ENCODE measurements at regions not wholly inside any gene's neighbourhood (a gene's known extent, or its start where the extent isn't known, plus 50 kb on each side); places are given as distances from the start of the nearest gene placed in this dataset.

DNA sequence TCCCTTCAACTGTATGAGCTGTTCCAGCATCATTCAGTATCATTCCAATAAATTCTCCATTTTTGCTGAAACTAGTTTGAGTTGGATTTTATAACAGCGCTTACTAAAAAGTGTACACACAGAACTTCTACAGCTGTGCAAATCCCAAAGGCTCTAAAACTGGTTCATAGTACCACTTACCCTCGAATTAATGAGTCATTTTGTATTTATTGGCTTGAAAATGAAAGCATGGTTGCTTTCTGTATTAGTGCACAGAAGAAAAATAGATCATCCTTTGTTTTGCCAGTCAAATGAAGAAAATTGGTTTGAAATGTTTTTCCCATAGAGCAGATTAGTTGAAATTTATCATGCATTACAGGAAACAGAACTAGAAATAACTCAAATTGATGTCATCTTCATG, 268.3 kb upstream of the CPNE8 start:
- no peaks in the 10 kb centered on the region for H3K36me3 Mint-ChIP-seq
- H3K4me1 Mint-ChIP-seq, result no peaks in the 10 kb centered on the region
- H3K4me3 Mint-ChIP-seq, result no peak overlapping the region
- peaks cover 0 to 4% (median 0%) of the 10 kb centered on the region in 5 donors for H3K27me3 Mint-ChIP-seq
- H3K9me3 Mint-ChIP-seq, result peaks cover 0 to 10% (median 0%) of the 10 kb centered on the region in 9 donors
- DNase-seq (no peak), ATAC-seq (no peak)
- POLR2A ChIA-PET, result no interaction called here
- no peak overlapping the region for H3K27ac Mint-ChIP-seq

- H3K9me3 Mint-ChIP-seq, result peaks cover 0 to 22% (median 3%) of the 10 kb centered on the region in 9 donors
- no peak overlapping the region for H3K4me3 Mint-ChIP-seq
- DNase-seq, result no peak
- POLR2A ChIA-PET, result no interaction called here
- no peak overlapping the region for H3K27ac Mint-ChIP-seq
- no peaks in the 10 kb centered on the region for H3K36me3 Mint-ChIP-seq
- H3K27me3 Mint-ChIP-seq, result no peaks in the 10 kb centered on the region
- no peak for ATAC-seq
- no peaks in the 10 kb centered on the region for H3K4me1 Mint-ChIP-seq
These were observed 259.9 kb upstream of the CPNE8 start for GRCh38 chr12:39165338-39165737.

- H3K36me3 Mint-ChIP-seq, result peaks cover 0 to 9% (median 0%) of the 10 kb centered on the region in 3 donors
- no peak overlapping the region for H3K27ac Mint-ChIP-seq
- no peak for DNase-seq
- POLR2A ChIA-PET, result no interaction called here
- H3K4me3 Mint-ChIP-seq, result no peak overlapping the region
- no peaks in the 10 kb centered on the region for H3K4me1 Mint-ChIP-seq
- ATAC-seq, result no peak
- H3K9me3 Mint-ChIP-seq, result peaks cover 2 to 37% (median 8%) of the 10 kb centered on the region in 9 donors
- no peaks in the 10 kb centered on the region for H3K27me3 Mint-ChIP-seq
These were observed 256.2 kb upstream of the CPNE8 start for GRCh38 chr12:39161465-39162085.

- DNase-seq, result no peak
- H3K27me3 Mint-ChIP-seq, result peaks cover 0 to 13% (median 1%) of the 10 kb centered on the region in 5 donors
- no peak overlapping the region for H3K27ac Mint-ChIP-seq
- peaks cover 4 to 55% (median 12%) of the 10 kb centered on the region in 9 donors for H3K9me3 Mint-ChIP-seq
- ATAC-seq, result no peak
- H3K4me3 Mint-ChIP-seq, result no peak overlapping the region
- peaks cover 0 to 12% (median 0%) of the 10 kb centered on the region in 3 donors for H3K36me3 Mint-ChIP-seq
- H3K4me1 Mint-ChIP-seq, result no peaks in the 10 kb centered on the region
- POLR2A ChIA-PET, result no interaction called here
These were observed 252.4 kb upstream of the CPNE8 start for GRCh38 chr12:39157696-39158342.

DNA sequence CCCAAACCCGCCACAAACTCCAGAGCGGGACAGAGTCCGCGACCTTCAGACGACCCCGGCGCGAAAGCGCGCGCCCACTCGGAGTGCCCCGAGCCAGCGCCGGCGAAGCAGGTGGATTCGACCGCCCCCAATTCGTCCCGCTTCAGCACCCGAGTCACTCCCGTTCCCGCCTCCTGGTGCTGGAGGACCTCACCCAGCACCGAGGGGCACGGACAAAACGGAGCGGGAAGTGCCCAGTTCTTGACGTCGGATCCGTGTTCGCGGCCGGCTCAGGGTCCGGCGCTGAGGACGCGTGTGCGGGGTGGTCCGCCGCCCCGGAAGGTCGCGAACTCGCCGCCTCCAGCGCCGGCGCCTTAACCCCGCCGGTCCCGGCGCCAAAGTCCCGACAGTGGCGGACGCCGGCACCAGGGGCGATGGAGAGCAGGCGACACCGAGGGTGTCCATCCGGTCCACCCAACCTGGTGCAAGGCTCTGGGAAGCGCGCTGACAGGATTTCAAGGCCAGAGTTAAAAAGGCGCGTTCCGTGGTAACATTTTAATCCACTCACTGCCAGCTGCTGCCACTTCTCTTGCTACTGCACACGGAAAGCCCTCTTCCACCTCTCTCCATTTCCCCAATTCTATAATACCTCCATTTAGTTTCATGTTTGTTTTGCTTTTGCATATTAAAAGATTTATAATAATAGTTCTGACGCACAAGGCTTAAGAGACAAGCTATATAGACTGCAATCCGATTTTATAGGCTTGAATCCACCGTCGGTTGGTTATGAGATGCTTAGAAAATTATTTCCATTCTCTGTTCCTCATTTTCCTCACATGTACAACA, 240.0 kb upstream of the CPNE8 start:
- ATAC-seq (no peak), DNase-seq (no peak)
- peak overlapping the region in 3 of 10 donors; percentile 1 to 50 (median 16) for H3K4me3 Mint-ChIP-seq
- peaks cover 21 to 49% (median 27%) of the 10 kb centered on the region in 5 donors for H3K27me3 Mint-ChIP-seq
- POLR2A ChIA-PET, result no interaction called here
- peaks cover 15 to 53% (median 26%) of the 10 kb centered on the region in 9 donors for H3K9me3 Mint-ChIP-seq
- H3K36me3 Mint-ChIP-seq, result peaks cover 0 to 37% (median 7%) of the 10 kb centered on the region in 3 donors
- no peak overlapping the region for H3K27ac Mint-ChIP-seq
- H3K4me1 Mint-ChIP-seq, result peaks cover 0 to 6% (median under 1%) of the 10 kb centered on the region in 4 donors

- DNase-seq, result no peak
- POLR2A ChIA-PET, result no interaction called here
- no peak overlapping the region for H3K4me3 Mint-ChIP-seq
- peaks cover 0 to 33% (median 7%) of the 10 kb centered on the region in 3 donors for H3K36me3 Mint-ChIP-seq
- H3K9me3 Mint-ChIP-seq, result peaks cover 9 to 45% (median 21%) of the 10 kb centered on the region in 9 donors
- no peak overlapping the region for H3K27ac Mint-ChIP-seq
- ATAC-seq, result no peak
- H3K27me3 Mint-ChIP-seq, result peaks cover 21 to 49% (median 27%) of the 10 kb centered on the region in 5 donors
- H3K4me1 Mint-ChIP-seq, result peaks cover 0 to 6% (median under 1%) of the 10 kb centered on the region in 4 donors
These were observed 239.2 kb upstream of the CPNE8 start for GRCh38 chr12:39144613-39145061.

DNA sequence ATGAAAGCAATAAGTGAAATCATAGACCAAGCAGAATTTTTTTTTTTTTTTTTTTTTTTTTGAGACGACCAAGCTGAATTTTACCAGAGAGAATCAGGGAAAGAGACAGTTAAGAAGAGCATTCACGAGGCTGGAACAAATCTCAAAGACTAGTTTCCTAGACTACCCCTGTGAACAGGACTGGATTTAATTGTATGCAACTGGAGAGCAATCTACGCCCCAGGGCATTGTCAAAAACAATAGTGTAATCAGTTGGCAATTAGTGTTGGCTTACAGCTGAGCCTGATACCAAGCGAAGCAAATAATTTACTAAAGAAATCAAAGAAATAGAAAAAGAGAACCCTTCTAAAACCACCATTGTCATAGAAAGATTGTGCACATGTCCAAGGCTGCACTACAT, 232.9 kb upstream of the CPNE8 start:
- Mint-ChIP-seq H3K27ac (no peak overlapping the region), H3K4me1 (no peaks in the 10 kb centered on the region), H3K4me3 (no peak overlapping the region), H3K27me3 (peaks cover 4 to 15% (median 8%) of the 10 kb centered on the region in 5 donors), H3K36me3 (no peaks in the 10 kb centered on the region), H3K9me3 (peaks cover 0 to 19% (median 0%) of the 10 kb centered on the region in 9 donors)
- POLR2A ChIA-PET, result no interaction called here
- no peak for ATAC-seq
- DNase-seq, result no peak

DNA sequence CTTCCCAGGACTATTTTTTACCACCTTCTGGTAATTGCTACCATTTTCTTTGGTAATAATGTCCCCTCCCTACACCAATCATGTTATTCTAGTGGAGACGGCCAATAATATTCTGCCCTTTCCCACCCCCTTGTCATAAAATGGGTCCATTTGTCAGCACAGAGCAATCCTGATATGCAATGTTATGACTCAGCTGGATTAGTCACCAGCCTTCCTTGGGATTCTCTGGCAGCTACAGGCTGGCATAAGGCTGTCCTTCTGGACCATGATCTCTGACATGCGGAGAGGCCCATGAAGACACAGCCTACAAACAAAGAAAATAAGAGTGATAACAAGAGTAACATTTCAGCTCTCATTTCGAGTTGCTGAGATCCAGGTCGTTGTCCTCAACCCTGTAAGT, 222.0 kb upstream of the CPNE8 start:
- Mint-ChIP-seq H3K27ac (no peak overlapping the region), H3K9me3 (peaks cover 0 to 5% (median 0%) of the 10 kb centered on the region in 9 donors), H3K36me3 (no peaks in the 10 kb centered on the region), H3K4me3 (no peak overlapping the region), H3K27me3 (peaks cover 0 to 2% (median 0%) of the 10 kb centered on the region in 5 donors), H3K4me1 (no peaks in the 10 kb centered on the region)
- DNase-seq (no peak), ATAC-seq (no peak)
- POLR2A ChIA-PET, result no interaction called here

- no peak for ATAC-seq
- no peaks in the 10 kb centered on the region for H3K4me1 Mint-ChIP-seq
- H3K4me3 Mint-ChIP-seq, result no peak overlapping the region
- POLR2A ChIA-PET, result no interaction called here
- peaks cover 0 to 2% (median 0%) of the 10 kb centered on the region in 5 donors for H3K27me3 Mint-ChIP-seq
- peaks cover 0 to 9% (median 0%) of the 10 kb centered on the region in 9 donors for H3K9me3 Mint-ChIP-seq
- no peak for DNase-seq
- no peak overlapping the region for H3K27ac Mint-ChIP-seq
- H3K36me3 Mint-ChIP-seq, result no peaks in the 10 kb centered on the region
These were observed 220.2 kb upstream of the CPNE8 start for GRCh38 chr12:39125566-39125965.

- H3K27ac Mint-ChIP-seq, result no peak overlapping the region
- H3K4me3 Mint-ChIP-seq, result no peak overlapping the region
- H3K27me3 Mint-ChIP-seq, result peaks cover 0 to 6% (median 0%) of the 10 kb centered on the region in 5 donors
- H3K36me3 Mint-ChIP-seq, result no peaks in the 10 kb centered on the region
- POLR2A ChIA-PET, result no interaction called here
- H3K9me3 Mint-ChIP-seq, result peaks cover 0 to 9% (median 0%) of the 10 kb centered on the region in 9 donors
- DNase-seq (no peak), ATAC-seq (no peak)
- H3K4me1 Mint-ChIP-seq, result no peaks in the 10 kb centered on the region
These were observed 219.4 kb upstream of the CPNE8 start for GRCh38 chr12:39124768-39125167.

DNA sequence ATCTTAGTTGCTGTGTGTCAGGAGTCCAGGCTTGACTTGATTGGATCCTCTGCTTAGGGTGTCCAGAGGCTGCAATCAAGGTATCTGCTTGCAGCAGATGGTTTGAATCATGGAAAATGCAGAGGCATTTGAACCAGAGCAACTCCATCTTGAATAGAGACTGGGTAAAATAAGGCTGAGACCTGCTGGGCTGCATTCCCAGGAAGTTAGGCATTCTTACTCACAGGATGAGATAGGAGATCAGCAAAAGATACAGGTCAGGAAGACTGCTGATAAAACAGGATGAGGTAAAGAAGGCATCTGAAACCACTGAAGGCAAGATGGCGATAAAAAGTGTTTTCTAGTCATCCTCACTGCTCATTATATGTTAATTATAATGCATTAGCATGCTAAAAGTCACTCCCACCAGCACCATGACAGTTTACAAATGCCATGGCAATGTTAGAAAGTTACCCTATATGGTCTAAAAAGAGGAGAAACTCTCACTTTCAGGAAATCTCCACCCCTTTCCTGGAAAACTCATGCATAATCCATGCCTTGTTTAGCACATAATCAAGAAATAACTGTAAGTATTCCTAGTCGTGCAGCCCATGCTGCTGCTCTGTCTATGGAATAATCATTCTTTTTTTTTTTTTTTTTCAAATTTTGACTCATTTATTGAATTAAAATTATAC, 218.3 kb upstream of the CPNE8 start:
- Mint-ChIP-seq H3K27ac (no peak overlapping the region), H3K4me3 (no peak overlapping the region), H3K4me1 (no peaks in the 10 kb centered on the region), H3K27me3 (peaks cover 0 to 6% (median 0%) of the 10 kb centered on the region in 5 donors), H3K9me3 (peaks cover 0 to 9% (median 0%) of the 10 kb centered on the region in 9 donors), H3K36me3 (no peaks in the 10 kb centered on the region)
- POLR2A ChIA-PET, result no interaction called here
- ATAC-seq, result no peak
- no peak for DNase-seq

GRCh38 chr12:39122562-39123204, 217.3 kb upstream of the CPNE8 start:
- H3K4me3 Mint-ChIP-seq, result no peak overlapping the region
- no peak overlapping the region for H3K27ac Mint-ChIP-seq
- H3K36me3 Mint-ChIP-seq, result no peaks in the 10 kb centered on the region
- ATAC-seq, result no peak
- no peaks in the 10 kb centered on the region for H3K4me1 Mint-ChIP-seq
- POLR2A ChIA-PET, result no interaction called here
- peaks cover 0 to 6% (median 0%) of the 10 kb centered on the region in 5 donors for H3K27me3 Mint-ChIP-seq
- peaks cover 0 to 9% (median 0%) of the 10 kb centered on the region in 9 donors for H3K9me3 Mint-ChIP-seq
- DNase-seq, result no peak
